ENCODE measurements at regions not wholly inside any gene's neighbourhood (a gene's known extent, or its start where the extent isn't known, plus 50 kb on each side); places are given as distances from the start of the nearest gene placed in this dataset.

DNA sequence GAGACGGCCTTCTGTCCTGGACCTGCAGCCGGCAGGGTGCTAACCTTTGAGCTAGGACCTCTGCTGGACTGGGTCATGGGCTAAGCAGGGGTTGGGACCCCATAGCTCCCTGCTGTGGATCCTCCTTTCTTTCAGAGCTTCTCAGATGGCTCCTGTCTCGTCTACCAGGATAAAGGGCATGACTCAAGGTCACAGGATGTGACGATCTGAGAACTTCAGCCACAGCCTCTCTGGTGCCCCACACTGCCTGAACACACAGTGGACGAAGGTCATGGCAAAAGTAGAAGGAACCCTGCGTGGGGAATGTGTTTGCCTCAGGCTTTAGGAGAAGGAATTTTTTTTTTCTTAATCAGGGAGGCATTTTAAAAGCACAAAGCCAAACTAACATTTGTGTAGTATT, 196.7 kb downstream of the TRIM29 start (continued):
- TF ChIP-seq, protein P1, sequence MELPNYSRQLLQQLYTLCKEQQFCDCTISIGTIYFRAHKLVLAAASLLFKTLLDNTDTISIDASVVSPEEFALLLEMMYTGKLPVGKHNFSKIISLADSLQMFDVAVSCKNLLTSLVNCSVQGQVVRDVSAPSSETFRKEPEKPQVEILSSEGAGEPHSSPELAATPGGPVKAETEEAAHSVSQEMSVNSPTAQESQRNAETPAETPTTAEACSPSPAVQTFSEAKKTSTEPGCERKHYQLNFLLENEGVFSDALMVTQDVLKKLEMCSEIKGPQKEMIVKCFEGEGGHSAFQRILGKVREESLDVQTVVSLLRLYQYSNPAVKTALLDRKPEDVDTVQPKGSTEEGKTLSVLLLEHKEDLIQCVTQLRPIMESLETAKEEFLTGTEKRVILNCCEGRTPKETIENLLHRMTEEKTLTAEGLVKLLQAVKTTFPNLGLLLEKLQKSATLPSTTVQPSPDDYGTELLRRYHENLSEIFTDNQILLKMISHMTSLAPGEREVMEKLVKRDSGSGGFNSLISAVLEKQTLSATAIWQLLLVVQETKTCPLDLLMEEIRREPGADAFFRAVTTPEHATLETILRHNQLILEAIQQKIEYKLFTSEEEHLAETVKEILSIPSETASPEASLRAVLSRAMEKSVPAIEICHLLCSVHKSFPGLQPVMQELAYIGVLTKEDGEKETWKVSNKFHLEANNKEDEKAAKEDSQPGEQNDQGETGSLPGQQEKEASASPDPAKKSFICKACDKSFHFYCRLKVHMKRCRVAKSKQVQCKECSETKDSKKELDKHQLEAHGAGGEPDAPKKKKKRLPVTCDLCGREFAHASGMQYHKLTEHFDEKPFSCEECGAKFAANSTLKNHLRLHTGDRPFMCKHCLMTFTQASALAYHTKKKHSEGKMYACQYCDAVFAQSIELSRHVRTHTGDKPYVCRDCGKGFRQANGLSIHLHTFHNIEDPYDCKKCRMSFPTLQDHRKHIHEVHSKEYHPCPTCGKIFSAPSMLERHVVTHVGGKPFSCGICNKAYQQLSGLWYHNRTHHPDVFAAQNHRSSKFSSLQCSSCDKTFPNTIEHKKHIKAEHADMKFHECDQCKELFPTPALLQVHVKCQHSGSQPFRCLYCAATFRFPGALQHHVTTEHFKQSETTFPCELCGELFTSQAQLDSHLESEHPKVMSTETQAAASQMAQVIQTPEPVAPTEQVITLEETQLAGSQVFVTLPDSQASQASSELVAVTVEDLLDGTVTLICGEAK (IDR thresholded peaks at IDR 0.05; ENCODE audit: borderline replicate concordance) = no peak
- no peak for TF ChIP-seq CHD4 (IDR thresholded peaks at IDR 0.05)
- no peak for TF ChIP-seq ZNF384 (IDR thresholded peaks at IDR 0.05; ENCODE audit: borderline replicate concordance, low read depth, low read length)
- no peak for TF ChIP-seq RFX5 (IDR thresholded peaks at IDR 0.05; ENCODE audit: low read depth, low read length)
- TF ChIP-seq KAT2A (conservative IDR thresholded peaks at IDR 0.05; ENCODE audit: control insufficient read depth, low read depth, low read length) = no peak
- TF ChIP-seq YY1 (IDR thresholded peaks at IDR 0.05; ENCODE audit: low read depth, low read length) = no peak

DNA sequence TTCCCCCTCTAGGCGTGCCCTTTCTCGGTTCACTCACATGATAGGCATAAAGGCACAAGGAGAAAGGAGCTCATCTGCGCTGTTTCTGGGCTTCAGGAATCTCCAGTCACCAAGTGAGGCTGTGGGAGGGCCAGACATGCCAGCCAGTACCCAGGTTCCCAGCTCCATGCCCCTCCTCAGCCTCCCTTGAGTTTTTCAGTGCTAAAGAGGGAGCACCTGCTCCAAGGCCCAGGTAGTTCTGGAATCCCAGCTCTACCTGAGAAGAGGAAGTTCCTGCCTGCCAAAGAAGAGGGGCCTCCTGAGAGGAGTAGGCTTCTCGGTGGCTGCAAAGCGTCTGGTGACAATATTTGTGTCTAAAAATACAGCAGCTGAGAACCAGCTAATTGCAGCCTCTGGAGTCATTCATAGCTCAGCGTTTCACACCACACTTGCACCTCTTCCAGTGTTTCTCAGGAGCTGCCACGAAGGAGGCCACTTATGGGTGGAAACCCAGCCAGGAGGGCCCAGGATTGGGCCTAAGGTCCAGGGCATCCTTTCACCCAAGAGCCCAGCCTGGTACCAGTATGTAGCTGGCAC, 197.4 kb downstream of the TRIM29 start:
- intact Hi-C loops (cut with micrococcal nuclease; ENCODE audit: unreplicated experiment) (no loop called here), in situ Hi-C loops (cut with MboI) (no loop called here)
- H3K27me3 ChIP-seq (replicated peaks in 1 of 2; ENCODE audit: control insufficient read depth in 2 of 2, insufficient read depth in 2 of 2, low read length in 1 of 2) = no peaks in the 10 kb centered on the region; a peak in 1 of 4 replicates
- no peak overlapping the region for H3K27ac ChIP-seq (ENCODE audit: control insufficient read depth, insufficient read depth)
- no peaks in the 10 kb centered on the region for H3K36me3 ChIP-seq (ENCODE audit: control insufficient read depth in 2 of 2, insufficient read depth in 2 of 2, low read length in 1 of 2)
- no peaks in the 10 kb centered on the region for H3K79me2 ChIP-seq (ENCODE audit: control insufficient read depth, insufficient read depth, low read length)
- no peak overlapping the region for H3K9ac ChIP-seq (ENCODE audit: control insufficient read depth, insufficient read depth, low read length)
- H3K4me3 ChIP-seq = no peak overlapping the region
- no peaks in the 10 kb centered on the region for H3K9me3 ChIP-seq (replicated peaks; ENCODE audit: control insufficient read depth, insufficient read depth, low read length)
- SMC1A ChIA-PET (ENCODE audit: uncharacterized antibody, unreplicated experiment) = interaction anchor here (0.6 to 1.0 kb wide), 4 partner anchors 9 to 34 kb away, joined by 3 to 4 read pairs (median 3); no protein-coding TSS in a partner anchor
- BruUV-seq (replicated peaks) = no TSS peak
- WGBS (ENCODE audit: insufficient coverage, insufficient replicate concordance, low lambda C conversion rate, missing lambda C conversion rate) = 8% methylated on average over 7 of the region's 7 CpGs
- H2AFZ ChIP-seq (ENCODE audit: control insufficient read depth, low read depth, low read length) = no peak overlapping the region
- H3K4me1 ChIP-seq (ENCODE audit: control insufficient read depth, insufficient read depth, low read length) = no peaks in the 10 kb centered on the region; the same call in 1 of the 2 replicates
- CTCF ChIA-PET = interaction anchor here (1.0 kb wide), 1 partner anchor 168 kb away, joined by 3 read pairs; no protein-coding TSS in a partner anchor
- no peak overlapping the region for H3K4me2 ChIP-seq (ENCODE audit: control insufficient read depth, insufficient read depth)
- DNase-seq (ENCODE audit: low read depth, low spot score) = no peak
- no peaks in the 10 kb centered on the region for H4K20me1 ChIP-seq (ENCODE audit: control insufficient read depth, insufficient read depth)
- POLR2A ChIA-PET = no interaction called here
- no peak for FAIRE-seq
- no peak for ATAC-seq
- RAD21 ChIA-PET (ENCODE audit: unreplicated experiment) = no interaction called here
- TF ChIP-seq RFX5 (IDR thresholded peaks at IDR 0.05; ENCODE audit: low read depth, low read length) (no peak), RELA (IDR thresholded peaks at IDR 0.05; ENCODE audit: borderline replicate concordance, partially characterized antibody) (no peak)
- TF ChIP-seq, protein P2, sequence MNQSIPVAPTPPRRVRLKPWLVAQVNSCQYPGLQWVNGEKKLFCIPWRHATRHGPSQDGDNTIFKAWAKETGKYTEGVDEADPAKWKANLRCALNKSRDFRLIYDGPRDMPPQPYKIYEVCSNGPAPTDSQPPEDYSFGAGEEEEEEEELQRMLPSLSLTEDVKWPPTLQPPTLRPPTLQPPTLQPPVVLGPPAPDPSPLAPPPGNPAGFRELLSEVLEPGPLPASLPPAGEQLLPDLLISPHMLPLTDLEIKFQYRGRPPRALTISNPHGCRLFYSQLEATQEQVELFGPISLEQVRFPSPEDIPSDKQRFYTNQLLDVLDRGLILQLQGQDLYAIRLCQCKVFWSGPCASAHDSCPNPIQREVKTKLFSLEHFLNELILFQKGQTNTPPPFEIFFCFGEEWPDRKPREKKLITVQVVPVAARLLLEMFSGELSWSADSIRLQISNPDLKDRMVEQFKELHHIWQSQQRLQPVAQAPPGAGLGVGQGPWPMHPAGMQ (IDR thresholded peaks at IDR 0.05; ENCODE audit: borderline replicate concordance) = no peak
- TF ChIP-seq, protein P3, sequence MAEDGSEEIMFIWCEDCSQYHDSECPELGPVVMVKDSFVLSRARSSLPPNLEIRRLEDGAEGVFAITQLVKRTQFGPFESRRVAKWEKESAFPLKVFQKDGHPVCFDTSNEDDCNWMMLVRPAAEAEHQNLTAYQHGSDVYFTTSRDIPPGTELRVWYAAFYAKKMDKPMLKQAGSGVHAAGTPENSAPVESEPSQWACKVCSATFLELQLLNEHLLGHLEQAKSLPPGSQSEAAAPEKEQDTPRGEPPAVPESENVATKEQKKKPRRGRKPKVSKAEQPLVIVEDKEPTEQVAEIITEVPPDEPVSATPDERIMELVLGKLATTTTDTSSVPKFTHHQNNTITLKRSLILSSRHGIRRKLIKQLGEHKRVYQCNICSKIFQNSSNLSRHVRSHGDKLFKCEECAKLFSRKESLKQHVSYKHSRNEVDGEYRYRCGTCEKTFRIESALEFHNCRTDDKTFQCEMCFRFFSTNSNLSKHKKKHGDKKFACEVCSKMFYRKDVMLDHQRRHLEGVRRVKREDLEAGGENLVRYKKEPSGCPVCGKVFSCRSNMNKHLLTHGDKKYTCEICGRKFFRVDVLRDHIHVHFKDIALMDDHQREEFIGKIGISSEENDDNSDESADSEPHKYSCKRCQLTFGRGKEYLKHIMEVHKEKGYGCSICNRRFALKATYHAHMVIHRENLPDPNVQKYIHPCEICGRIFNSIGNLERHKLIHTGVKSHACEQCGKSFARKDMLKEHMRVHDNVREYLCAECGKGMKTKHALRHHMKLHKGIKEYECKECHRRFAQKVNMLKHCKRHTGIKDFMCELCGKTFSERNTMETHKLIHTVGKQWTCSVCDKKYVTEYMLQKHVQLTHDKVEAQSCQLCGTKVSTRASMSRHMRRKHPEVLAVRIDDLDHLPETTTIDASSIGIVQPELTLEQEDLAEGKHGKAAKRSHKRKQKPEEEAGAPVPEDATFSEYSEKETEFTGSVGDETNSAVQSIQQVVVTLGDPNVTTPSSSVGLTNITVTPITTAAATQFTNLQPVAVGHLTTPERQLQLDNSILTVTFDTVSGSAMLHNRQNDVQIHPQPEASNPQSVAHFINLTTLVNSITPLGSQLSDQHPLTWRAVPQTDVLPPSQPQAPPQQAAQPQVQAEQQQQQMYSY (CRISPR knock-in tag; IDR thresholded peaks at IDR 0.05) = no peak
- TF ChIP-seq, protein P4, sequence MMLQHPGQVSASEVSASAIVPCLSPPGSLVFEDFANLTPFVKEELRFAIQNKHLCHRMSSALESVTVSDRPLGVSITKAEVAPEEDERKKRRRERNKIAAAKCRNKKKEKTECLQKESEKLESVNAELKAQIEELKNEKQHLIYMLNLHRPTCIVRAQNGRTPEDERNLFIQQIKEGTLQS (IDR thresholded peaks at IDR 0.05; ENCODE audit: borderline replicate concordance, extremely low read depth, low read depth, low read length) = no peak
